SJCRH30 (cell line): ENCODE measurements at regions not wholly inside any gene's neighbourhood (a gene's known extent, or its start where the extent isn't known, plus 50 kb on each side); places are given as distances from the start of the nearest gene placed in this dataset.

ENCODE experiments used
- DNase-seq, 2 experiments: peaks; one replicate each; pipeline ENCODE4 v3.0.0-alpha.2; 2015 to 2020
- H3K27ac ChIP-seq: fragments of 250-450 bp; sonication (Bioruptor Pico); 2 replicates; pipeline ENCODE4 v1.5.1; 2020; ENCODE audit warnings: mild to moderate bottlenecking, moderate library complexity
- H3K27me3 ChIP-seq: fragments of 250-450 bp; sonication (Bioruptor Pico); 2 replicates; pipeline ENCODE4 v1.5.1; 2020; ENCODE audit warnings: mild to moderate bottlenecking, moderate library complexity
- H3K36me3 ChIP-seq: fragments of 250-450 bp; sonication (Bioruptor Pico); 2 replicates; pipeline ENCODE4 v1.5.1; 2020; ENCODE audit warnings: mild to moderate bottlenecking, moderate library complexity
- H3K4me1 ChIP-seq: fragments of 250-450 bp; sonication (Bioruptor Pico); 2 replicates; pipeline ENCODE4 v1.5.1; 2020; ENCODE audit warnings: mild to moderate bottlenecking, moderate library complexity
- H3K4me3 ChIP-seq: fragments of 250-450 bp; sonication (Bioruptor Pico); 2 replicates; pipeline ENCODE4 v1.5.1; 2020; ENCODE audit warnings: mild to moderate bottlenecking, moderate library complexity
- H3K9me3 ChIP-seq: fragments of 250-450 bp; sonication (Bioruptor Pico); replicated peaks from 2 replicates; pipeline ENCODE4 v1.5.1; 2020; ENCODE audit warnings: mild to moderate bottlenecking, moderate library complexity

GRCh38 chr3:137061186-137061585 is 103.4 kb downstream of the IL20RB start:
- peak; percentile 51 to 79 for DNase-seq
- Histone ChIP-seq H3K4me3 (0 out of 2 replicates have a peak overlapping the region, but pooled peaks have one; percentile 2), H3K27ac (peak overlapping the region; percentile 52), H3K27me3 (no peaks in the 10 kb centered on the region), H3K9me3 (0 out of 2 replicates have a peak, but pooled peaks cover 8% of the 10 kb centered on the region), H3K4me1 (peaks cover 26% of the 10 kb centered on the region), H3K36me3 (no peaks in the 10 kb centered on the region)

- peaks cover 26% of the 10 kb centered on the region for H3K4me1 ChIP-seq
- no peak for DNase-seq
- 0 out of 2 replicates have a peak, but pooled peaks cover 6% of the 10 kb centered on the region for H3K9me3 ChIP-seq
- no peak overlapping the region for H3K4me3 ChIP-seq
- H3K27me3 ChIP-seq = no peaks in the 10 kb centered on the region
- H3K36me3 ChIP-seq = no peaks in the 10 kb centered on the region
- no peak overlapping the region for H3K27ac ChIP-seq
These were observed 104.5 kb downstream of the IL20RB start for GRCh38 chr3:137062250-137062649.

GRCh38 chr3:137065381-137065780 is 107.6 kb downstream of the IL20RB start:
- Histone ChIP-seq H3K27me3 (no peaks in the 10 kb centered on the region), H3K9me3 (peaks cover 6% of the 10 kb centered on the region; the same call in 1 of the 2 replicates), H3K27ac (no peak overlapping the region), H3K36me3 (no peaks in the 10 kb centered on the region), H3K4me3 (no peak overlapping the region), H3K4me1 (peaks cover 24% of the 10 kb centered on the region)
- no peak for DNase-seq

GRCh38 chr3:137066092-137066491 is 108.3 kb downstream of the IL20RB start:
- peaks cover 6% of the 10 kb centered on the region; the same call in 1 of the 2 replicates for H3K9me3 ChIP-seq
- no peak for DNase-seq
- no peak overlapping the region for H3K27ac ChIP-seq
- H3K27me3 ChIP-seq = no peaks in the 10 kb centered on the region
- no peaks in the 10 kb centered on the region for H3K36me3 ChIP-seq
- no peak overlapping the region for H3K4me3 ChIP-seq
- peaks cover 17% of the 10 kb centered on the region for H3K4me1 ChIP-seq

- peak; percentile 6 to 30 for DNase-seq
- H3K9me3 ChIP-seq = no peaks in the 10 kb centered on the region; the same call in 1 of the 2 replicates
- no peaks in the 10 kb centered on the region for H3K27me3 ChIP-seq
- no peaks in the 10 kb centered on the region for H3K4me1 ChIP-seq
- no peak overlapping the region for H3K4me3 ChIP-seq
- H3K27ac ChIP-seq = no peak overlapping the region
- H3K36me3 ChIP-seq = no peaks in the 10 kb centered on the region
These were observed 113.3 kb downstream of the IL20RB start for GRCh38 chr3:137071104-137071503.

GRCh38 chr3:137075020-137075419 is 117.2 kb downstream of the IL20RB start:
- Histone ChIP-seq H3K27ac (no peak overlapping the region), H3K36me3 (no peaks in the 10 kb centered on the region), H3K4me3 (no peak overlapping the region), H3K27me3 (no peaks in the 10 kb centered on the region), H3K9me3 (no peaks in the 10 kb centered on the region; the same call in 1 of the 2 replicates), H3K4me1 (no peaks in the 10 kb centered on the region)
- no peak for DNase-seq

GRCh38 chr3:137078040-137078439 is 120.3 kb downstream of the IL20RB start:
- no peaks in the 10 kb centered on the region for H3K36me3 ChIP-seq
- H3K27ac ChIP-seq = no peak overlapping the region
- no peak for DNase-seq
- no peaks in the 10 kb centered on the region for H3K9me3 ChIP-seq
- H3K27me3 ChIP-seq = no peaks in the 10 kb centered on the region
- no peak overlapping the region for H3K4me3 ChIP-seq
- no peaks in the 10 kb centered on the region for H3K4me1 ChIP-seq

- Histone ChIP-seq H3K36me3 (no peaks in the 10 kb centered on the region), H3K4me1 (no peaks in the 10 kb centered on the region), H3K4me3 (no peak overlapping the region), H3K9me3 (no peaks in the 10 kb centered on the region), H3K27ac (no peak overlapping the region), H3K27me3 (no peaks in the 10 kb centered on the region)
- no peak for DNase-seq
These were observed 121.8 kb downstream of the IL20RB start for GRCh38 chr3:137079571-137079970.

- H3K27ac ChIP-seq = no peak overlapping the region
These were observed 123.9 kb downstream of the IL20RB start for GRCh38 chr3:137081711-137082110.

GRCh38 chr3:137082763-137083162 is 125.0 kb downstream of the IL20RB start:
- no peaks in the 10 kb centered on the region for H3K9me3 ChIP-seq
- H3K36me3 ChIP-seq = no peaks in the 10 kb centered on the region
- no peak overlapping the region for H3K27ac ChIP-seq
- no peak overlapping the region for H3K4me3 ChIP-seq
- H3K4me1 ChIP-seq = no peaks in the 10 kb centered on the region
- no peaks in the 10 kb centered on the region for H3K27me3 ChIP-seq
- DNase-seq = no peak

More at GRCh38 chr3:137081711-137082110, 123.9 kb downstream of the IL20RB start:
- H3K4me3 ChIP-seq = no peak overlapping the region
- no peaks in the 10 kb centered on the region for H3K9me3 ChIP-seq
- DNase-seq = no peak
- no peaks in the 10 kb centered on the region for H3K4me1 ChIP-seq
- no peaks in the 10 kb centered on the region for H3K36me3 ChIP-seq
- no peaks in the 10 kb centered on the region for H3K27me3 ChIP-seq

- no peaks in the 10 kb centered on the region for H3K27me3 ChIP-seq
- DNase-seq = no peak
- H3K4me3 ChIP-seq = no peak overlapping the region
- H3K27ac ChIP-seq = no peak overlapping the region
- no peaks in the 10 kb centered on the region for H3K4me1 ChIP-seq
- no peaks in the 10 kb centered on the region for H3K9me3 ChIP-seq
- no peaks in the 10 kb centered on the region for H3K36me3 ChIP-seq
These were observed 125.5 kb downstream of the IL20RB start for GRCh38 chr3:137083332-137083731.

- Histone ChIP-seq H3K27ac (no peak overlapping the region), H3K4me3 (no peak overlapping the region), H3K9me3 (no peaks in the 10 kb centered on the region), H3K36me3 (no peaks in the 10 kb centered on the region), H3K4me1 (no peaks in the 10 kb centered on the region), H3K27me3 (no peaks in the 10 kb centered on the region)
- no peak for DNase-seq
These were observed 126.8 kb downstream of the IL20RB start for GRCh38 chr3:137084586-137084985.

GRCh38 chr3:137097386-137097785 is 139.6 kb downstream of the IL20RB start:
- Histone ChIP-seq H3K9me3 (no peaks in the 10 kb centered on the region), H3K27ac (no peak overlapping the region), H3K4me3 (no peak overlapping the region), H3K4me1 (no peaks in the 10 kb centered on the region), H3K36me3 (no peaks in the 10 kb centered on the region), H3K27me3 (0 out of 2 replicates have a peak, but pooled peaks cover 3% of the 10 kb centered on the region)
- no peak for DNase-seq

GRCh38 chr3:137097852-137098251 is 140.1 kb downstream of the IL20RB start:
- no peak overlapping the region for H3K27ac ChIP-seq
- no peaks in the 10 kb centered on the region for H3K36me3 ChIP-seq
- H3K9me3 ChIP-seq = no peaks in the 10 kb centered on the region
- no peak for DNase-seq
- no peaks in the 10 kb centered on the region for H3K4me1 ChIP-seq
- 0 out of 2 replicates have a peak, but pooled peaks cover 3% of the 10 kb centered on the region for H3K27me3 ChIP-seq
- no peak overlapping the region for H3K4me3 ChIP-seq

GRCh38 chr3:137099364-137100219 is 141.8 kb downstream of the IL20RB start:
- no peaks in the 10 kb centered on the region for H3K36me3 ChIP-seq
- H3K4me3 ChIP-seq = no peak overlapping the region

More at GRCh38 chr3:137099364-137100219, 141.8 kb downstream of the IL20RB start:
- no peak overlapping the region for H3K27ac ChIP-seq
- DNase-seq = no peak
- H3K9me3 ChIP-seq = no peaks in the 10 kb centered on the region
- H3K27me3 ChIP-seq = 0 out of 2 replicates have a peak, but pooled peaks cover 3% of the 10 kb centered on the region
- no peaks in the 10 kb centered on the region for H3K4me1 ChIP-seq
